ENCODE measurements at regions not wholly inside any gene's neighbourhood (a gene's known extent, or its start where the extent isn't known, plus 50 kb on each side); places are given as distances from the start of the nearest gene placed in this dataset.

DNA sequence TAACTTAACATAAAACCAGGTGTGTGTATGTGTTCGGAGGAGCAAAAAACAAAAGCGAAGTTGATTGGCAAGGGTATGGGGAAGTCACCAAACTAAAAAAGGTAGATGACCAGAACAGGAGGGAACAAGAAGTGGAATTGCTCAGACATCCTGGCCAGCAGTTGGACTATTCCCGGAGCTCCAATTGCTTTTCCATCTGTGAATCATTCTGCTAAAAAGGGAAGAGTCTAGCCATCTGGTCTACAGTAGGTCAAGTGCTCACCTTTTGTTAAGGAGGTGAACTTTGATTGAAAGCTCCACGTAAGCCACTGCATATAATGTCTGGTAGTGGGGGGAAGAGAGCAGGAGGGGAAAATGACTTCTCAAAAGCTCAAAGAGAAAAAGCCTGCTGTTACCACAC is 50.0 kb upstream of the BET1 start:
- Histone ChIP-seq H4K20me1 (ENCODE audit: insufficient read depth) (no peaks in the 10 kb centered on the region), H3K4me2 (no peak overlapping the region), H2AFZ (ENCODE audit: low read depth) (no peak overlapping the region), H3K9ac (no peak overlapping the region), H3K4me3 (ENCODE audit: low read depth in 2 of 2, low read length in 1 of 2) (no peak overlapping the region), H3F3A (replicated peaks; ENCODE audit: insufficient read depth) (peaks cover 5% of the 10 kb centered on the region), H3K9me2 (no peaks in the 10 kb centered on the region), H3K79me2 (ENCODE audit: insufficient read depth) (no peaks in the 10 kb centered on the region), H3K36me3 (replicated peaks in 1 of 2; ENCODE audit: control insufficient read depth in 1 of 2, insufficient read depth in 2 of 2, low read length in 1 of 2) (no peaks in the 10 kb centered on the region), H3K4me1 (ENCODE audit: control insufficient read depth in 1 of 2, insufficient read depth in 2 of 2, low read depth in 1 of 2, low read length in 1 of 2) (no peaks in the 10 kb centered on the region), H3K27ac (ENCODE audit: low read depth in 2 of 2, low read length in 1 of 2) (no peak overlapping the region), H3K27me3 (ENCODE audit: insufficient read depth) (no peaks in the 10 kb centered on the region), H3K9me3 (no peaks in the 10 kb centered on the region)
- POLR2A ChIA-PET = no interaction called here
- TF ChIP-seq RCOR1 (IDR thresholded peaks at IDR 0.05; ENCODE audit: low read length) = no peak
- TF ChIP-seq EZH2phosphoT487 (IDR thresholded peaks at IDR 0.05; ENCODE audit: borderline replicate concordance, low read depth) = no peak
- TF ChIP-seq RFX5 (IDR thresholded peaks at IDR 0.05; ENCODE audit: low read length) = no peak
- no peak for TF ChIP-seq REST (IDR thresholded peaks at IDR 0.05; ENCODE audit: low read depth, low read length)
- TF ChIP-seq MEF2A (IDR thresholded peaks at IDR 0.05; ENCODE audit: borderline replicate concordance, low read depth) = no peak
- TF ChIP-seq, protein P1, sequence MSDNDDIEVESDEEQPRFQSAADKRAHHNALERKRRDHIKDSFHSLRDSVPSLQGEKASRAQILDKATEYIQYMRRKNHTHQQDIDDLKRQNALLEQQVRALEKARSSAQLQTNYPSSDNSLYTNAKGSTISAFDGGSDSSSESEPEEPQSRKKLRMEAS (IDR thresholded peaks at IDR 0.05; ENCODE audit: low read depth) = no peak
- TF ChIP-seq RXRA (IDR thresholded peaks at IDR 0.05; ENCODE audit: borderline replicate concordance, low read depth) = no peak
- TF ChIP-seq, protein P2, sequence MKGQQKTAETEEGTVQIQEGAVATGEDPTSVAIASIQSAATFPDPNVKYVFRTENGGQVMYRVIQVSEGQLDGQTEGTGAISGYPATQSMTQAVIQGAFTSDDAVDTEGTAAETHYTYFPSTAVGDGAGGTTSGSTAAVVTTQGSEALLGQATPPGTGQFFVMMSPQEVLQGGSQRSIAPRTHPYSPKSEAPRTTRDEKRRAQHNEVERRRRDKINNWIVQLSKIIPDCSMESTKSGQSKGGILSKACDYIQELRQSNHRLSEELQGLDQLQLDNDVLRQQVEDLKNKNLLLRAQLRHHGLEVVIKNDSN (IDR thresholded peaks at IDR 0.05; ENCODE audit: borderline replicate concordance, low read depth) = no peak
- TF ChIP-seq IRF3 (IDR thresholded peaks at IDR 0.05; ENCODE audit: low read depth, low read length) = no peak
- TF ChIP-seq SIN3A (IDR thresholded peaks at IDR 0.05; ENCODE audit: borderline replicate concordance, low read depth, low read length) = no peak
- TF ChIP-seq GATA2 (CRISPR knock-in tag; IDR thresholded peaks at IDR 0.05) = no peak
- TF ChIP-seq NRF1 (IDR thresholded peaks at IDR 0.05; ENCODE audit: low read depth, low read length) = no peak
- TF ChIP-seq FOXM1 (IDR thresholded peaks at IDR 0.05; ENCODE audit: low read depth) = no peak
- TF ChIP-seq TEAD4 (IDR thresholded peaks at IDR 0.05; ENCODE audit: borderline replicate concordance, insufficient read depth) = no peak
- TF ChIP-seq RAD21 (IDR thresholded peaks at IDR 0.05; ENCODE audit: low read length) = no peak
- TF ChIP-seq MXI1 (IDR thresholded peaks at IDR 0.05; ENCODE audit: low read depth, low read length) = no peak
- TF ChIP-seq TCF12 (IDR thresholded peaks at IDR 0.05) = no peak
- TF ChIP-seq, protein P3, sequence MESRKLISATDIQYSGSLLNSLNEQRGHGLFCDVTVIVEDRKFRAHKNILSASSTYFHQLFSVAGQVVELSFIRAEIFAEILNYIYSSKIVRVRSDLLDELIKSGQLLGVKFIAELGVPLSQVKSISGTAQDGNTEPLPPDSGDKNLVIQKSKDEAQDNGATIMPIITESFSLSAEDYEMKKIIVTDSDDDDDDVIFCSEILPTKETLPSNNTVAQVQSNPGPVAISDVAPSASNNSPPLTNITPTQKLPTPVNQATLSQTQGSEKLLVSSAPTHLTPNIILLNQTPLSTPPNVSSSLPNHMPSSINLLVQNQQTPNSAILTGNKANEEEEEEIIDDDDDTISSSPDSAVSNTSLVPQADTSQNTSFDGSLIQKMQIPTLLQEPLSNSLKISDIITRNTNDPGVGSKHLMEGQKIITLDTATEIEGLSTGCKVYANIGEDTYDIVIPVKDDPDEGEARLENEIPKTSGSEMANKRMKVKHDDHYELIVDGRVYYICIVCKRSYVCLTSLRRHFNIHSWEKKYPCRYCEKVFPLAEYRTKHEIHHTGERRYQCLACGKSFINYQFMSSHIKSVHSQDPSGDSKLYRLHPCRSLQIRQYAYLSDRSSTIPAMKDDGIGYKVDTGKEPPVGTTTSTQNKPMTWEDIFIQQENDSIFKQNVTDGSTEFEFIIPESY (IDR thresholded peaks at IDR 0.05; ENCODE audit: borderline replicate concordance, low read depth) = no peak
- CTCF ChIA-PET = interaction anchor here (0.7 to 1.4 kb wide), 2 partner anchors 9 to 40 kb away, joined by 3 read pairs; no protein-coding TSS in a partner anchor
- DNase-seq = no peak
- 78% methylated on average over 4 of the region's 4 CpGs for WGBS (ENCODE audit: low lambda C conversion rate)

Measured in SK-N-SH (cell line).